Chondrocyte (in vitro differentiated cells): ENCODE measurements at regions not wholly inside any gene's neighbourhood (a gene's known extent, or its start where the extent isn't known, plus 50 kb on each side); places are given as distances from the start of the nearest gene placed in this dataset.
A peak's percentile ranks its signal among the peaks of the same experiment; 100 is the strongest.

Experiments
- DNase-seq: peaks from one replicate; pipeline ENCODE4 v3.0.0; 2021; ENCODE audit warnings: mixed read lengths, low spot score
- H3K27ac Mint-ChIP-seq: one replicate; pipeline ENCODE4 v1.8.0; 2021; ENCODE audit warnings: mild to moderate bottlenecking, moderate library complexity, mixed read lengths; ENCODE audit not compliant: unreplicated experiment
- H3K27me3 Mint-ChIP-seq: 2 replicates; pipeline ENCODE4 v1.8.0; 2021; ENCODE audit warnings: low read depth, mixed read lengths
- H3K36me3 Mint-ChIP-seq: 2 replicates; pipeline ENCODE4 v1.8.0; 2021; ENCODE audit warnings: low read depth, mixed read lengths
- H3K4me1 Mint-ChIP-seq: 2 replicates; pipeline ENCODE4 v1.8.0; 2021; ENCODE audit warnings: low read depth, mild to moderate bottlenecking, mixed read lengths
- H3K4me3 Mint-ChIP-seq: one replicate; pipeline ENCODE4 v1.8.0; 2021; ENCODE audit warnings: mild to moderate bottlenecking, moderate library complexity, mixed read lengths; ENCODE audit not compliant: unreplicated experiment
- H3K9me3 Mint-ChIP-seq: 2 replicates; pipeline ENCODE4 v1.8.0; 2021; ENCODE audit warnings: low read depth, mixed read lengths
- TF ChIP-seq, protein P1 (sequence below): fragments of 200-600 bp; sonication (generic); IDR thresholded peaks from 2 replicates; pipeline ENCODE4 v1.5.0; 2021; ENCODE audit warnings: antibody characterized with exemption, mild to moderate bottlenecking, moderate library complexity

DNA sequence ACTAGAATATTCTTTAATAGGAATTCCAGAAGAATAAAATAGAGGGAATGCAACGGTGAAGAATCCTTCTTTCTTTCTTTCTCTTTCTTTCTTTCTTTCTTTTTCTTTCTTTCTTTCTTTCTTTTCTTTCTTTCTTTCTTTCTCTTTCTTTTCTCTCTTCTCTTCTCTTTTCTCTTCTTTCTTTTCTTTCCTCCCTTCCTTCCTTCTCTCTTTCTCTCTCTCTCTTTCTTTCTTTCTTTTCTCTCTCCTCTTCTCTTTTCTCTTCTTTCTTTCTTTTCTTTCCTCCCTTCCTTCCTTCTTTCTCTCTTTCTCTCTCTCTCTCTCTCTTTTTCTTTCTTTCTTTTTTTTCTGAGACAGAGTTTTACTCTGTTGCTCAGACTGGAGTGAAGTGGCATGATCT is 160.8 kb upstream of the PRICKLE1 start:
- TF ChIP-seq, protein P1, sequence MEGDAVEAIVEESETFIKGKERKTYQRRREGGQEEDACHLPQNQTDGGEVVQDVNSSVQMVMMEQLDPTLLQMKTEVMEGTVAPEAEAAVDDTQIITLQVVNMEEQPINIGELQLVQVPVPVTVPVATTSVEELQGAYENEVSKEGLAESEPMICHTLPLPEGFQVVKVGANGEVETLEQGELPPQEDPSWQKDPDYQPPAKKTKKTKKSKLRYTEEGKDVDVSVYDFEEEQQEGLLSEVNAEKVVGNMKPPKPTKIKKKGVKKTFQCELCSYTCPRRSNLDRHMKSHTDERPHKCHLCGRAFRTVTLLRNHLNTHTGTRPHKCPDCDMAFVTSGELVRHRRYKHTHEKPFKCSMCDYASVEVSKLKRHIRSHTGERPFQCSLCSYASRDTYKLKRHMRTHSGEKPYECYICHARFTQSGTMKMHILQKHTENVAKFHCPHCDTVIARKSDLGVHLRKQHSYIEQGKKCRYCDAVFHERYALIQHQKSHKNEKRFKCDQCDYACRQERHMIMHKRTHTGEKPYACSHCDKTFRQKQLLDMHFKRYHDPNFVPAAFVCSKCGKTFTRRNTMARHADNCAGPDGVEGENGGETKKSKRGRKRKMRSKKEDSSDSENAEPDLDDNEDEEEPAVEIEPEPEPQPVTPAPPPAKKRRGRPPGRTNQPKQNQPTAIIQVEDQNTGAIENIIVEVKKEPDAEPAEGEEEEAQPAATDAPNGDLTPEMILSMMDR = no peak
- Mint-ChIP-seq H3K27me3 (no peaks in the 10 kb centered on the region), H3K36me3 (peaks cover 3% of the 10 kb centered on the region), H3K27ac (no peak overlapping the region), H3K4me3 (no peak overlapping the region), H3K4me1 (peaks cover 7% of the 10 kb centered on the region), H3K9me3 (peaks cover 11% of the 10 kb centered on the region)
- no peak for DNase-seq

DNA sequence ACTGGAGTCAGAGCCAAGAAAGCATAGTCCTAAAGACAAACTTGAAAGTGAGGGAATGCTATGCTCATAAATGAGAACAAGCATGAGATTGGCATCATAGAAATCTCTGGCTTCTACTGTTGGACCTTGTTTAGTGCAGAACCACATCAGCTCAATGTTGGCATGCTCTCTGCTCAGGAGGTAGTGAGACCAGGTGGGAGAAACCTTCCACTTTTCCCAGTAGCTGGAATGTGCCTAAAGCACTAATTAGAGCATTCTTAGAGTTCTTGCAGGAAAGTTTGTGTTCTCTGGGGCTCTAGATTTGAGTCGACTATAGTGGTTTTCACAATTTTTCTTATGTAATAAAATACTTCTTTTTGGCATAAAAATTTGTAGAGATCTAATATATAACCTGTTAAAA is 159.7 kb upstream of the PRICKLE1 start:
- H3K4me1 Mint-ChIP-seq = peaks cover 18% of the 10 kb centered on the region
- peaks cover 3% of the 10 kb centered on the region for H3K36me3 Mint-ChIP-seq
- H3K4me3 Mint-ChIP-seq = no peak overlapping the region
- TF ChIP-seq, protein P1 = no peak
- H3K27ac Mint-ChIP-seq = no peak overlapping the region
- H3K27me3 Mint-ChIP-seq = no peaks in the 10 kb centered on the region
- peaks cover 11% of the 10 kb centered on the region for H3K9me3 Mint-ChIP-seq
- no peak for DNase-seq

DNA sequence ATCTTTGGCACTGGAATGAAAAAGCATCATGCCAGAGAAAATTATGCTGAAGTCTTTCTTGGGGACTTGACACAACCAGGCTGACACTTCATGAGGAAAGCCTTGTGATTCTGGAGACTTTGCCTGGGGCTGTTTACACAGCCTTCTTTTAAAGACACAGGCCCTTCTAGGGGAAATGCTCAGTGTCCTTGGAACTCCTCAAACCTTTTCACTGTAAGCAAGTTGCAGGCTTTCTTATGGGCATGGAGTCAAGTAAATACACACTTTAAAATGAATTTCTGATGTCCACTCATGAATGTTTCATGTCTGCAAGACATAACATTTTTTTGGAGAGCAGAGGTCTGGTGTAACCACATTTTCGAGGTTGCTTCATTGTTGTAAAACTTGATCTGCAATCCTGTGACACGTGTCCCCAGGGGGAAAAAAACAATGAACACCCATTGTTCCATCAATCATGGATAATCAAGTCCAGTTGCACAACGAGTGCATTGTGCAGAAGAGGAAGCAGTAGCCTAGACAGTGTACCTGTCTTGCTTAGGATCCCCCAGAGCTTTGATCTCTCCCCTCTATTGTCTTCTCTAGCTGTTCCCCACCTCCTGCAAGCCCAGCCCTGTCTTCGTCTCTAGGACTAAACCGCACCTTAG is 155.1 kb upstream of the PRICKLE1 start:
- peaks cover 11% of the 10 kb centered on the region for H3K9me3 Mint-ChIP-seq
- peaks cover 44% of the 10 kb centered on the region for H3K4me1 Mint-ChIP-seq
- no peak overlapping the region for H3K4me3 Mint-ChIP-seq
- DNase-seq = no peak
- no peaks in the 10 kb centered on the region for H3K27me3 Mint-ChIP-seq
- peaks cover 3% of the 10 kb centered on the region for H3K36me3 Mint-ChIP-seq
- H3K27ac Mint-ChIP-seq = peak overlapping the region; percentile 68
- TF ChIP-seq, protein P1 = no peak

DNA sequence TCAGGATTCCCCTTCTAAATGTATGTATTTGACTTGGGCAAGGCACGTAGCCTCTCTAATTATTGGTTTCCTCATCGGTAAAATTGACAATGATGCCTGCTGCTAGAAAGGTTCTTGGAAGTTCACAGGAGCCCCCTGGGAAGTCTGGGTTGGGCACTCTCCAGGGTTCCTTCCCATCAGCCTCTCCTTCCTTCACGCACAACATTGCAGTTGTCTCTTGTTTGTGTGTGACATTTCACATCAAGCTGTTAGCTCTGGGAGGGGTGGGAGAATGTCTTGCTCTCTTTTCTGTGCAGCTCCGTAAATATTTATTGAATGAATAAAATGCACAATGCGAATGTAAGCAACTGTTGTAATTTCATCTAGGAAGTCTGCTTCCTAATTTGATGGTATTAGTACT is 153.2 kb upstream of the PRICKLE1 start:
- Mint-ChIP-seq H3K4me1 (peaks cover 43% of the 10 kb centered on the region), H3K9me3 (peaks cover 11% of the 10 kb centered on the region), H3K36me3 (peaks cover 3% of the 10 kb centered on the region), H3K27me3 (no peaks in the 10 kb centered on the region), H3K27ac (peak overlapping the region; percentile 91), H3K4me3 (peak overlapping the region; percentile 21)
- DNase-seq = no peak
- TF ChIP-seq, protein P1 = no peak

DNA sequence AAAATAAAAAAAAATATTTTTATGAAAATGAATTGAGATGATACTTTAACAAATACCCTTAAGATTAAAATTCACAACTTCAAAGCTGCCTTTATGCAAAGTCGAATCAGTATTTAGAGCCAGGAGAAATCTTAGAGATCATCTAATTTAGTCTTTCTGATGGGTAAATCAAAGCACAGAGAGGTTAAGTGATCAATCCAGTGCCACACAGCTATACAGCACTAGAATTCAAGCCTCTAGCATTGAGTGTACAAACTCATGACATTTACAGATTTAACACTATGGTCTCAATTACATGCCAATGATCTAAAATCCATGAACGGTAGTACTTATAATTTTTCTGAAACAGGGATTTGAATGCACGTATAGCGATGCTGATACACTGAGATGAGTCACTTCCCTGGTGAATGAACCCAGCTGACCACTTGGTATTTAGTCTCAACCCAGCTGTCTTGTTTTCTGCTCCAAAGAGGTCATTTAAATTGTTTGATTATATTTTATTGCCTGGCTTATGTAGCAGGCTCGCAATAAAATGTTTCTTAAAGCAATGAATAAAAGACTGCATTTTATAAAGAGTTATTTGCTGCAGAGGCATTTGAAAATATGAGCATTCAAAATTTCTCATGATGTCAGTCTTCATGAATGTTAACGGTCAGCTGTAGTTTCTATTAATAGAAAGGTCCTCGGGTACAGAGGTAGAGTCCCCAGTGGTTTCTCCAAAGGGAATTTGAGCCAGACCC is 152.4 kb upstream of the PRICKLE1 start:
- TF ChIP-seq, protein P1 = no peak
- Mint-ChIP-seq H3K9me3 (peaks cover 7% of the 10 kb centered on the region), H3K27ac (peak overlapping the region; percentile 91), H3K4me3 (peak overlapping the region; percentile 7), H3K4me1 (peaks cover 46% of the 10 kb centered on the region), H3K36me3 (peaks cover 2% of the 10 kb centered on the region), H3K27me3 (no peaks in the 10 kb centered on the region)
- DNase-seq = no peak
